ENCODE measurements at regions not wholly inside any gene's neighbourhood (a gene's known extent, or its start where the extent isn't known, plus 50 kb on each side); places are given as distances from the start of the nearest gene placed in this dataset.

DNA sequence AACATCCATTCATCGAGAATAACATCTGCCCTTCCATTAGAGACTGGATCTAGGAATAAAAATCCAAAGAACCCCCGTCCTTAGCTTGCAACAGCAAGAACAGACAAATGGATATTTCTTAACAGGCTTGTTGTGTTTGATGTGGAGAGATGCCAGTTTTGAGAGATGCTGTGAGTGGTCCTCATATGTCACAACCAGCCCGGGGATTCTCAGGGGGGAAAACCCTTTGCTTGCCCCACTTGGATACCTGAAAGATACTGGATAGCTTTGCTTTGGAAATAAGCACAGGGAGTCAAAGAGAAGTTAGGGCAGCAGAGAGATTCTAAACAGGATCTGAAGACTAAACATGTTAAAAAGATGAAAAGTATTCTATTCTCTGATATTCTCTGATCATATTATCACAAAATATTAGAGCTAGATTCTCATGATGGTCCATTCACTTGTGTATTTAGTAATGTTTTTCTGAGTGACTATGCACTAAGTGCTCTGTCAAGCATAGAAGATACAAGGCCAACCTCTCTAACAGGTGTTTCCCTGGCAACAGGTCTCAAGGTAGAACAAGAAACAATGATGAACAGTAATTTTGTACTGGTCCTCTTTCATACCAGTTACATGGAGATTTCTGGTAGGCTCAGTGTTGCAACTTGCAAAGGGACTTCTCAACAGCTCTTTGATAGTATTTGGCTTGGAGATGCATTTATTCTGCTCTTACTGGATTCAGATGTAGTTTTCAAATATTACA, 348.2 kb downstream of the MYCN start:
- DNase-seq, result no peak

DNA sequence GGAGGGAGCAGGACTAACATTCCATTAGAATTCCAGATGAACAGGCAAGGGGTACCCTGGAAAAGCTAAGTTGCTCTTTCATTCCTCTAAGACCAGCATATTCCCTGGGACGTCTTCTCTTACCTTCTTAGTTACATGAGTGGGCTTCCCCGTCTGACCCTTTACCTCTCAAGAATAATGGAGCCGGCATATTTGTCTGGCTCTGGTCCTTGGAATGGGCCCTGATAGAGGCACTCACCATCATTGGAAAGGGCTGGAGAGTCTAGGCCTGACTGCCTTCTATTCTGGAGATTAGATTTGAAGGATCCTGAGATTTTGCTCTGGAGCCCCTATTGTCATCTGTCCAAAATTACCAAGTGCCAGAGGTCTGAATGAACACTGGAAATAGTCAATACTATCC, 347.5 kb downstream of the MYCN start:
- no peak for DNase-seq

DNA sequence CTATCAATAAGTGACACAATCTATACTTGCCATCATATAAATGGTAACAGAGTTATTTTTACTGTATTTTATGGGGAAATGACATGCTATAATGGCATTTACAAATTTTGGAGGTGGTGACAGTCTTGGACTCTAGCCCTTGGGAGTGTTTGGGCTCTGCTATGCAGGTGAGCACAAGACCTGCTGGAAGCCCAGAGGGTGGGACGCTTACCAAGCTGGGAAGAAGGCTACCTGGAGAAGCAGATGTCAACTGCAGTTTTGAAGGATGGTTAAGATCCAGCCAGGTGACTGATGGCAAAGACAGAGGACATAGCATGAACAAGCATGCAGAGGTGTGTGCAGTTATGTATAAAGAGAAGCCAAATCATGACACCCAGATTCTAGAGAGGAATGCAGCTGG, 346.9 kb downstream of the MYCN start:
- no peak for DNase-seq

DNA sequence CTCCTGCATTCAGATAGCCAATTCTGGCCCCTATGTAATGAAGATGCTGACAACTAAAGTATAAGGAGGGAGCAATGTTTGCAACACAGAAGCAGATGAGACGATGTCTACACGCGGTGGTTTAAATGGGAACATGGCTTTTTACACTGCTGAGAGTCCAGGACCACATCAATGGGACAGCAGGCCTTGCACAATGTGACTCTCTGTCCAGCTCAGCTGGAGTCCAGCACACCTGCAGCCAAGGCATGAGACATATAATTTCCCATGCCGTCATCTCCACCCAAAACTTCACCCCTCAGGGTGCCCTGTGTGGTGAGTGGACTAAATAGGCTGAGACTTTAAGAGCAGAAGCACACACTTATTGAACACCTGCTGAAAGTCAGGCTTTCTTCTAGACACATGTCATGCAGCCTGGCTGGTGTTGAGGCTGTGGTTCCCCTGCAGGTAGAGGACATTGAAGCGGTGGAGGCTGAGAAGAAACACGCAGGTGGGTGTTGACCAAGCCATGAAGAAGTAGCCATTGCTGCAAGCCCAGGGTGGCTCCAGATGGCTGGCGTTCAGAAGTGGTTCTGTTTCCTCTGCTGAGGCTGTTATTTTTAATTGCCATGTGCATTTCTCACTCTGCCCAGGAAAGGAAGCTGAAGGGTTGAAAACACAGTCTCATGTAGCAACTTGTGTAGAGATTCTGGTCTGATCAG, 345.6 kb downstream of the MYCN start:
- DNase-seq, result no peak

DNA sequence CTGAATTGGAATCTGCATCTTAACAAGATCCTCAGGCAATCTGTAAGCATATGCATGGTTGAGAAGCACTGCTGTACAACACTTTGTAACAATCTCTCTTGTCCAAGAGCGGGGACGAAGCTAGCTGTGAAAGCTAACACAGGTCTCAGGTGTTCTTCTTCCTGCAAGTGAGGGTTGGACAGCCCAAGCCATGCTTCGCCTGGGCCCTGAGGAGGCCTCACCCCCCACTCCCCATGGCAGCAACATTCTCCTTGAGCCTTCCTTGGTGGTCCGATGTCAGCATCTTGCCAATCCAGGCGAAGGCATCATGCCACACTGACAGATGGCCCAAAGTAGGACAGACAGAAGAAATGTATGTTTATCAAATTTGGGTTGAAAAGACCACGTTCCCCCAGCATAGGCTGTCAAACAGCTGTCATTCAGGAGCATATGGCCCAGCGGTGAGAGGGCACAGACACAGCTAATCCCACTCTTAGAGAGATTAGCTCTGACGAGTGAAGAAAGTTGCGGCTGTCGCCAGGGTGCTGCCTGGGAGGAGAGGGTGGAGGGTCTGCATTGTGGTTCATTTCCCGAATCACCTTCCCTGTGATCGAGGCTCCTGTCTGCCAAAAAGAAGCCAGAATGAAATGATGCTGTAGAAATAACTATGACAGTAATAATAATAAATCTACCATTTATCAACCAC, 344.7 kb downstream of the MYCN start:
- no peak for DNase-seq

DNA sequence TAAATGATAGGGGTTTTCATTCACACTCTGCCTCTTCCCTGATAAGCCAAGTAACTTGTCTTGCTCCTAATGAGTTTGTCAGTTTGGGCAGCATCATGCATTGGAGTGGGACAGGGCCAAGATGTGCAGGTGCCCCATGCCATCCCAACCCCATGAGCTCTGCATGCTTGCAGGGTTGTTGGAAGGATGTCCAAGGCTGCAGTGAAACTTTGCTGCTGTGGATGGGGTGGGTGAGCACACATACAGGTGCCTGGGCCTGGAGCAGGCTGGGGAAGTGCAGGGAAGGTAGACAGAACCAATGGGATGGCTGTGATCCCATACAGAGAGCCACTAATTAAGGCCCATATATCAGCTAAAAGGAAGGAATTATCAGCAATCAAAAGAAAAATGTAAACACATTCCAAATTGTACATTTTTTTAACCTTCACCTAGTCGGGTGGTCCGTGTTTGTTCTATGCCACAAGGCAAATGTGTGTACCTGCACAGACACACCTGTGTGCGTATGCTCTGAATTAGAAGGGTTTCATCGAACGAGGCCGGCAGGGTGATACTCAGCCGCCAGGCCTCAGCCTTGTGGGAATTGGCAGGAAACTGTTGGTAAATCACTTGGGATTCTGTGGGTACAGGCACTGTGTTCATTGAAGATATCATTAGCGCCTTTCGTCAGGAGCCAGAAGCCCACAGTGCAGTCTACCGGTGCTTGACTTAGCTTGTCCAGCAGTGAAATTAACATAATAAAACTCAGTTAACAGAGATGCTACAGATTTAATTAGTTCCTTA, 342.9 kb downstream of the MYCN start:
- no peak for DNase-seq

DNA sequence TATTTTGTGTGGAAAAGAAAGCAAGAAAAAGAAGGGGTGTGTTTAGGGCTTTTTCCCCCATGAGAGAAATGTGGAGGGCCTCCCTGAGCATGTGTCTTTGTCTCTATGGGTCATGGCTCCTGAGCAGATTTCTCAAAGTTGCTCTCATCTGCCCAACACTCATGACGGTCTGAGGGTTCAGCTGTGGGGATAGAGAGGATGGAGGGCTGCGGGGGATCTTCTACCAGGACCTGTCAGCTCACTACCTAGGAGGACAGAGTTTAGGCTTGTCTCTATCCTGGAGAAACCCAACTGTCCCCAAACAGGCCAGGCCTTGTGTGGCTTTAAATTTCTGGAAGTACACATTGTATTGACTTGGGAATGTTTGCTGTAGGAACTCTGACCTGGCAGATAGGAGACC, 342.2 kb downstream of the MYCN start:
- DNase-seq, result no peak

DNA sequence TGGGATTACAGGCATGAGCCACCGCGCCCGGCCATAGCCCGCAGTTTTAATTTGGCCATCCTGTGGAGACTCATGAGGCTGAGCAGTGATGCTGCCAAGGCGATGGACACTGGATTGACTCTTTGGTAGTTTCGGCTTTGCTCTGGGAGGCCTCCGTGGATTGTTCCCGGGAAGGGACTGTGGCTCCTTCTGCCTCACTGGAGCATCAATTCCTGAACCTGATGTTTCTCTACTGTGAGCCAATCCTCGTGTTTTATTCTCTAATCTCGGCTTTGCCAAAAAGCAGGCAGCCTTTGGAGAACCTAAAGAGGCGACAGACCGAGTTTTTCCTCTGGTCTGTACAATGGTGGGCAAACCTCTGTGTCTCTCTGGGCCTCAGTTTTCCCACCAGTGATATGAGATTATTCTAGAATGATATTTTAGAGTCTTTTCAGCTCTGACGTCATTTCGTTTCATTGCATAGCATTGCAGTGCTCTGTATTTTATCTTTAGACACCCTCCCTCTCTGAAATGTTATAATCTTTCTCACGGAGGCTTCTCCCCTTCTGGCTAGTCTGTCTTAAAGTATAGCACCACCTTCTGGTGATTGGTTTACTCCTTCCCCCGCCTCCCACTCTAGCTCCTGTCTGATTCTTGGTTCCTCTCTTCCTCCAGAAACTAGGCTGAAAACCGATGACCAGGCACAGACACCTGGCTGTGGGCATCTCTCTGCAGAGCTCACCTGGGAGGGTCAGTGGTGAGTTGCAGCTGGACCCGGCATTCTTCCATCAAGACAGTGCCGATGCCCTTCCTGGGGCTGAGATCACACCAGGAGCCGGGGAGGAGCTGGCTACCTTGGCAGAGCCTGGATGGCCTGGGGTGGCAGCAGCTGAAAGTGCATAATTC, 341.3 kb downstream of the MYCN start:
- DNase-seq, result peak; percentile 2

DNA sequence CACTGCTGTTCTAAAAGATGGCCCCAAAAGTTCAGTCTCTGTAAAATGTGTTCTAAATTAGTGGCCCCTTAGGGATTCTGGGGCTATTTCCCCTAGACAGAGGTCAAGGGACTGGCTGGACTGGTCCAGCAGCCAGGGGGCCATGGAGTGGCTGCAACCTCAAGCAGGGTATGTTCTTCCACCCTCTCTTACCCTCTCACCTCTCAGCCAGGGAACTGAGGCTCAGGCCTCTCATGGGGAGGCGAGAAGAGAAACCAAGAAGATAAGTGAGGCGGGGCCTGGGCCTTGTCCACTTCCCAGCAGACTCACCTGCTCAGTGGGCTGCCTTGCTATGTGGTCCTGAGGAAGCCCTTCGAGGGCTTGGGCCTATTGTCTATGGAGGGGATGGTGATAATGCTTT, 339.7 kb downstream of the MYCN start:
- no peak for DNase-seq

DNA sequence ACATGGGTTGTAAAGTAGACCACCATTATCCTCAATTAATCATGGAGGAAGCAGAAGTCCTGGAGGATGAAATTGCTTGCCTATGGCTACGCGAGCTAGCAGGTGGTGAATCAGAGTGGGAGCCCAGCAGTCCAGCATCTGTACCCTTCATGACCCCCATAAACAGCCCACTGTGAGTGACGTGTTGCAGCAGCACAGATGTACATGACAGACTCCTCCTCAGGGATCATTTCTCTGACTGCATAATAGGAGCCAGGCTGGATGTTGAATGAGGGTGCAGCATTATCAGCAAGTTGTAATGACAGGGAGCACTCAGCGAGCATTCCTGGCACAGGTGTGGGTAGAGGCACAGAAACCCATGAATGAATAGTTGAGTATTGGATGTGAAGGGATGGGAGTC, 339.3 kb downstream of the MYCN start:
- no peak for DNase-seq

DNA sequence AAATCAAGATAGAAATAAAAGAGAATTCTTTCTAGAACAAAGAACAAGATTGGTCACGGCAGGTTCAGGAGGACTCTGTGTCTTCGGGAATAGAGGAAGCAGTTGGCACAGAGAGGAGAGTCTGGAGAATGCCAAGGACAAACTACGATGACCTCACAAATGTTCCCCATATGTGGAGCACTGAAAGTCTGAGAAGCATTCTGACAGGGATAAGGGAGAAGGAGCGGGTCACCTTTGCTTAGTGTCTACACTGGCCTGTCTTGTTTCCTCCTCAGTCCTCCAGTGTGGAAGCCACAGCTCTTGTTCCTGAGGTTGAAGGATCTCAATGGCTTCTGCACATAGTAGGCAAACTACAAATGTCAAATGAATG, 338.8 kb downstream of the MYCN start:
- DNase-seq, result no peak

DNA sequence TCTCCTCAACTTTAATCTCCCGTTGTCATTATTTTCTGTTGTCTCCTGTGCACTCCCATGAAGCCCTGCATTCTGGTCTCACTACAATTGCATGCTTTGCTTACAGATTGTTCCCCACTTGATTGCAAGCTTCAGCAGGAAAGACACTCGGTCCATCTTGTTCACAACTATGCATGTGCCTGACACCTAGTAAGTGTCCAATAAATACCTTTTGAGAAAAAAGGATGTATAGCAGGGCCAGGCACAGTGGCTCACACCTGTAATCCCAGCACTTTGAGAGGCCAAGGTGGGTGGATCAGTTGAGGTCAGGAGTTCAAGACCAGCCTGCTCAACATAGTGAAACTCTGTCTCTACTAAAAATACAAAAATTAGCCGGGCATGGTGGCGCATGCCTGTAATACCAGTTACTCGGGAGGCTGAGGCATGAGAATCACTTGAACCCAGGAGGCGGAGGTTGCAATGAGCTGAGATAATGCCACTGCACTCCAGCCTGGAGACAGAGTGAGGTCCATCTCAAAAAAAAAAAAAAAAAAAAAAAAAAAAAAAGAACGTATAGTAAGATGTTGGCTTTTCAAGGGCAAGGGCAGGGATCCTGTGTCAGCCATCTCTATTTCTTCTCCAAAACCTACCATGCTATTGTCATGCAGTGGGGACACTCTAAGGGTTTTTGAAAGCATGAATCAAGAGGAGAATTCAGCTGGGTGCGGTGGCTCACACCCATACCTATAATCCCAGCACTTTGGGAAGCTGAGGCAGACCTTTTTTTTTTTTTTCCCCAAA, 338.3 kb downstream of the MYCN start:
- no peak for DNase-seq

DNA sequence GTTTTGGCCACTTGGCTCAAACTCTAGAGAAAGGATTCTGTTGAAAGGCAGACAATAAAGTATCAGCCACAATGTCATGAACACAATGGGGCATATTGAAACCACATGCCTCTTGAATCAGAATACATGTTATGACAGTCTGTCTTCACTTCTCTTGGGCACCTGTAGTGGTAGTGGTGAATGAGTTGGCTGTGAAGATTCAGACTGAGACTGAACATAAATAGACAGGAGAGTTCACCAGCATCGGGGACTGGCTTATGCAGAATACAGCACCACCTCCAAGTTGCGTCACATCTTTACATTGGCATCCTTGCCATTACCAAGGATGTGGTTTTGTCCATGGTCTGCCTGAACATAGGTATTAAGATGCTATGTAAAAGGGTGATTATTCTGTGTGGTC, 336.8 kb downstream of the MYCN start:
- DNase-seq, result no peak

DNA sequence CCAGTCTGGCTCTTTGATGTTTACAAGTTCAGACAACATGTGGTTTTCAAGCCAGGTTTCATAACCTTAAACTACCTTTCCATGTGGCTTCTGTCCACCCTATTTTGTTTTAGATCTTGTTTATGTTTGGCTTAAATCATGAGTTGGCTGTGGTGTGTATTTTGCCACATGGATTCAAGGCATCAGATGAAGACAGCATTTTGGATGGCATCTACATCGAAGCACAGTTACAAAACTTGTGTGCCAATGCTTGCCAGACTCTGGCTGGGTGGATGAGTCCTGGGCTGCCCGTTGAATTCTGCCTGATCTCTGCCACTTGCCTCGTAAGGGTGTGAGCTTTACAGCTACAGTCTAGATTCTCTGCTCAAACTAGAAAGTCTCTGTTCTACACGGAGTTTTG, 335.3 kb downstream of the MYCN start:
- DNase-seq, result no peak

DNA sequence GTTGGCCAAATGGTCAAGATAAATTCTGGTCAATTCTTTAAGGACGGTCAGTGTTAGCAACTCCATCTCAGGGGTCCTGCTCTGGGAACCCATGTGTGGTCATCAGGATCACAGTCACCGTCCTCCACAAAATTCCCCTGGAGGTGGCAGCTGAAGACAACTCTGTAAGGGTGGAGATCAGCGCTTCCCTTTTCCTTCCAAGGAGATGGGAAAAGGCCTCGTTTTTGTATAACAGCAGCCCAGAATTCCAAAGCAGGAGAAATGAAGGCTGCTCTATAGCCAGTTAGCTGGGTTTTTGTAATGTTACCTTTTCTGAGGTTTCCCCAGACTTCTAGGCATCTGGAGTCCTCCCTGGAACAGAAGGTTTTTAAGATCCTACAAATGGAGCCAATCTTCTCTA, 334.8 kb downstream of the MYCN start:
- no peak for DNase-seq

DNA sequence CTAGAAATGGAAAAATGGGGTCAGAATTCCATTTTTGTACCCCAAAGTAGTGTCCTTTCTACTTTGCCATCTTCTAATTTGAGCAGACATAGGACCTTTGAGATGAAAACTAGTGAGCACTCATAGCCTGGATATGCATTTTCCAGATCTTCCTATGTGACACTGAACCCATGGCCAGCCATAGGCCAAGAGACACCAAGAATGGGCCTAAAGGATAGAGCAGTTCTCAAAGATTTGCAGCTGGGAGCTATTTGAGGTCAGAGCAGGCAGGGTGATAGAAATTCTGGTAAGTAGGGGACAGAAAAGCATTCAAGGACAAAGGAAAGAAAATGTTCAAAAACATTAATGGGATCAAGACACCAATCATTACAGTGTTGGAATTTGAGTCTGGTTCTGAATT, 332.8 kb downstream of the MYCN start:
- DNase-seq, result no peak

DNA sequence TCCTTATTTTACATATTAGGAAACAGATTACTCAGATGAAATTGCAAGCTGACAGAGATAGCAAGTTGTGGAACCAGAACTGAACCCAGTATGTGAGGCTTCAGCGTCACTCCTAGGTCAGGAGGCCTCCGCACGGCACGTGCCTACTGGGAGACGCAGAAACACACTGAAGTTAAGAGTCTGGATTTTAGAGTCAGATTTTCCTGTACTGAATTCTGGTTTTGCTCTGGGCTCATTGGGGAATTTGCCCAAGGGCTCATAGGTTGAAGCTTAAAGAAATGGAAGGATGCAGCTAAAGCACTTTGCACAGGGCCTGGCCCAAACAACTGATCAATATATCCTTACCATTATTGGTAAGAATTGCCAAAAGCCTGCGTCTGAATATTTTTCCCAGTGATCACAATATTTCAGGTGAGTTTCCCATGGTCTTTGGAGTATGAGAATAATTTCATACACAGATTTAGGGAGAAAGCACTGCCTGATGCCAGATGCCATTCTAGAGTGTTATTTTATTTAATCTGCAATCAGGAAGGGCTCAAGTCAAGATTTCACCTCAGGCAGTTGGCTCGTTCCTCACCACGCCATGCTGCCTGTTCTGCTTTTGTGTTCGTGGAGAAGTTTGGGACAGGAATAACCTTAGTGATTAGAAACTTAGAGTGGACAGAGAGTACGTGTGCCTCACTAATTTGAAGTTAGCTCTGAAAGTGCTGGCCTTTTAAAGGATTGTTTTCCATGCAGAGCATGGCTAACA, 331.9 kb downstream of the MYCN start:
- no peak for DNase-seq

DNA sequence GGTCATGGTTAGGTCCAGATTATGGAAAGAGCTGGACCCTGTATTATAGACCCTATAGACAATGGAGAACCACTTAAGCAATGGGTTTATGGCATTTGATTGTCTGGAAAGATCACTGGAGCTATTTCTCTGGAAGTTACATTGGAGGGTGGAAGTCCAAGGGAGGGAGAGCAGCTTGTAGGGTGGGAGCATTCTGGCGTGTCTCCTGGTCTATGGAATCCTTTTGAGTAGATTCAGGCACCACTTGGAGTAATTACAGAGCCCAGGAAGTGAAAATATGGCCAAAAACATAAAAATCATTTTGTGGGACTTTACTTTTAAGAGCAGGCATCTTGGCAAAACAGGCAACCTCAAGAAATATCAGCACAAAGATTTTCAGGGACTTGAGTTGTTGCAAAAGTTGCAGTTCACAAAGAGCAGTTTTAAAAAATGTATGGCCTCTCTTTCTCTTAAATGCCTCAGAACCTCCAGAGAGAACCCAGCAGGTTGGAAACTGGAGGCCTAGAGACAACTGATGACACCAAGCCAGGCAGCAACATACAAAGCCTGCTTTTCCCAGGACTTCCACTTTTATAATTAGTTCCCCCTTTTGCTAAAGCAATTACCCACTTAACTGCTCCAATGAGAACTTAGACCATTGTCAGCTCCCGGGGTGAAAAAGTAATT, 331.0 kb downstream of the MYCN start:
- DNase-seq, result no peak

DNA sequence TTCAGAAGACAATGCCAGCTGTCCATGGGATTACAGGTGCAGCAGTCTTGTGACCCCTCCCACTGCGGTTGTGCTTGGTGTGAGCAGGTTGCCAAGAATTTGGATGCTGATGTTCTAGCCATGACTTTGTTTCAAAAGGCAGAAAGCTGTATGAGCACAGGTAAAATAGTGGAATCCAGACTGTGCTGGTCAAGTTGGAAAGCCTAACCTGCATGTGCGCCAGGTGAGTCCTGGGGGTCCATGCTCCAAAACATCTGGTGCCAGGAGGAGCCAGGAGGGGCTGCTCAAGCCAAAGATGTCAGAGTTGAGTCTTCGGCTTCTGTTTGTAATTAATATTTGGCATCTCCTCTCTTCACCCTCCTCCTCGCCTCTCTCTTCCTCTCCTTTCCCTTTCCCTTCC, 330.1 kb downstream of the MYCN start:
- no peak for DNase-seq

DNA sequence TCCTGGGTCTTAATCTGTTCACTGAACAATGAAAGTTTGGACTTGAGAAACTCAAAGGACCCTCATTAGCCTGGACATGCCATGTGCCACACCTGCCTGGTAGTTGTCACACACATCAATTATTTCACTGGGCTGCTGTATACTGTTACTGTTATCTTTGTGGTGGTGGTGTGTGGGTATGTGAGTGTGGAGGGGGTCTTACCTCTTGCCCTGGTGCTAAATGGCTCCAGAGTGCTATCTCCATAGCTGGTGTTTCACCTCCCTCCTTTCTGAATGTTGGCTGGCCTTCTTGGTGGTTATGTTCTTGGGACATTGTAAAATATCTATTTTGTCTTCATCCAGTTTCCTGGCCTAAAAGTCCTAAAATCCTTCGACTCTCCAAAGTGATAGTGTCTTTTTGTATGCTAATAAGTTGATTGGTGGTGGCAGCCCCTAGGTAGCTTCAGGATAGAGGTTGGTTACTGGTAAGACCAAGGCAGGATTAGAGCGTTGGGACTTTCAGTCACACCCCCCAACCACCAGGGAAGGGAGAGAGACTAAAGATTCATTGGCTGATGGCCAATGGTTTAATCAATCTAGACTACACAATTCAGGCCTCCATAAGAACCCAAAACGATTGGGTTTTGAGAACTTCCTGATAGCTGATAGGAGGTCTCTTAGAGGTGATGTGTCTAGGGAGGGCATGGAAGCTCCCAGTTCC, 328.1 kb downstream of the MYCN start:
- DNase-seq, result no peak

Measured in CD4-positive, alpha-beta T cell treated with Interleukin-12 subunit alpha and Interleukin-12 subunit beta, for 1 hour (primary cell).